T47D (cell line): ENCODE measurements at regions not wholly inside any gene's neighbourhood (a gene's known extent, or its start where the extent isn't known, plus 50 kb on each side); places are given as distances from the start of the nearest gene placed in this dataset.
A peak's percentile ranks its signal among the peaks of the same experiment; 100 is the strongest.

ENCODE experiments used
- DNase-seq, 2 experiments: peaks; one replicate each; pipeline versions ENCODE4 v3.0.0 to v3.0.0-alpha.2; 2011 to 2012; ENCODE audit warnings: low read depth in 1 of 2, low spot score in 1 of 2
- JUND ChIP-seq: IDR thresholded peaks from 2 replicates; pipeline ENCODE4 v1.6.1; 2012; ENCODE audit warnings: low read depth
- in situ Hi-C: cut with HindIII; loops from 2 replicates; pipeline ENCODE4 v1.10.0; 2016; ENCODE audit warnings: low sequenced_read_pairs, low pct_unique_long_range_greater_than_20kb

DNA sequence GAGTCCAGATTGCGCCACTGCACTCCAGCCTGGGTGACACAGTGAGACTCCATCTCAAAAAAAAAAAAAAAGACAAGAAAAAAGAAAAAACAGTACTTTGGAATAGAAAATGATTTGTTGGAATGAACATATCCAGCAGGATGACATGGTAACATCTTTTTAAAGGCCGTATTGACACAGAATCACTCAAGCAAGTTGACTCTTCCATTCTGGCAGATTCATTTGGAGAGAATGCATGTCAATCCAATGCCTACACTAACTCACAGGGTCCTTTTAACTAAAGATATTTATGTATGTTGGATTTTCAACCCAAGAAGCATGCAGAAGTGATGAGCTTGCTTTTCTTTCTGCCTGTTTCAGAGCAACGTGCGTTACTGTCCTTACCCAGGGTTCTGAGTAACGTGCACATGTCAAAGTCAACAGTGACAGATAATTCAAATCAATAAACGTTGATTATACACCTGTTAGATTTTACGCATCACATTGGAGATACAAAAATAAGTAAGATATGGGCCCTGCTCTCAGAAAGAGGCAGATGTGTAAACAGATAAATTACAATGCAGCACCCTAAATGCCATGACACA lies 77.1 kb upstream of the FNDC3B start:
- in situ Hi-C loops, result no loop called here
- no peak for TF ChIP-seq JUND
- DNase-seq, result no peak

DNA sequence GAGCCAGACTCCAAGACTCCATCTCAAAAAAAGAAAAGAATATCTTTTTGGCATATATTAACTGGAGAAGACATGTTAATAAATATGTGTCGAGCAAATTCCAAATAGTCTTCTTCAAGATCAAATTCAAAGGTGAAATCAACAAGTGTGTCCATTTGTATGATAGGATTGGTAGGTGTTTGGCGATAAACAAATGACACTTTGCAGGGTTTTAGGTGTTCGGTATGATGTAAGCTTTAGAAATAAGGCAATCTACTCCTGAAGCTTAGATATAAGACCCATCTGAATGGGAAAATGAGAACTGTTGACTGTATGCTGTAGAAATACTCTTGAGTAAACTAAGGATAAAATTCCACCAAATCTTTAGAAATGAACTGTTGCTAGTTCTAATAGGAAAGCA lies 75.8 kb upstream of the FNDC3B start:
- DNase-seq, result no peak
- TF ChIP-seq JUND, result no peak
- in situ Hi-C loops, result no loop called here

- DNase-seq, result no peak
- no peak for TF ChIP-seq JUND
- in situ Hi-C loops, result no loop called here
Measured at GRCh38 chr3:171965067-171965712, 74.2 kb upstream of the FNDC3B start.

- no peak for TF ChIP-seq JUND
- peak in 1 of 2 experiments; percentile 34 for DNase-seq
- in situ Hi-C loops, result no loop called here
Measured at GRCh38 chr3:171966533-171967136, 72.7 kb upstream of the FNDC3B start.

GRCh38 chr3:171967137-171967783 lies 72.1 kb upstream of the FNDC3B start:
- no peak for TF ChIP-seq JUND
- in situ Hi-C loops, result no loop called here
- DNase-seq, result peak; percentile 38 to 67

DNA sequence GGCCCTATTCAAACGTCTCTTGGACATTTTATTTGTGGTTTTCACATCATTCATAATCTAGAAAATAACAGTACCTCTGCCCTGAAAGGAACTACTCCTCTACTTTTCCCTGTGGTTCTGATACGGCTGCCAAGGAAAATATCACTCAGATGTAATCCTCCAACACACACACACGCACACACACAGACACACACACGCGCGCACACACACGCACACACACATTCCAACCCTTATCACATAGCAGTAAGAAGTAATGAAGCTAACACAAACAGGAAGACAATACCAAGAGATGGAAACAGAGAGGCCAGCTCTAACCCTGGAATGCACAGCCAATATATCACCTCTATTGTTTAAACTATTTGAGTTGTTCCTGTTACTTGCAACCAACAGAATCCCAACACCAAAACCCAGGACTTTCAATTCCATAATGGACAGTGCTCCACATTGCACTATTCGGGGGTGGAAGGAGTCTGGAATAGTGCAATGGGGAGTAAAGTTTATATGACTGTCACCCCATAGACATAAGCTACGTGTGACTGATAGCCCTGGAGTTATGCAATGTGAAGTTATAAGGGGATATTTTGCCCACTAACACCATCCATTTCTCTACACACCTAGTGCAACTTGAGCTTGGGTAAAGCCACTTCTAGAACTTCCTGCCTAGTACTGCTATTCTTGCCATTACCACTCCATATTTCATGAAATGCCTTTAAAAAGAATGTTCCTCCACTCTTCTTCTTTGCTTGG lies 71.3 kb upstream of the FNDC3B start:
- DNase-seq, result no peak
- in situ Hi-C loops, result no loop called here
- TF ChIP-seq JUND, result no peak

DNA sequence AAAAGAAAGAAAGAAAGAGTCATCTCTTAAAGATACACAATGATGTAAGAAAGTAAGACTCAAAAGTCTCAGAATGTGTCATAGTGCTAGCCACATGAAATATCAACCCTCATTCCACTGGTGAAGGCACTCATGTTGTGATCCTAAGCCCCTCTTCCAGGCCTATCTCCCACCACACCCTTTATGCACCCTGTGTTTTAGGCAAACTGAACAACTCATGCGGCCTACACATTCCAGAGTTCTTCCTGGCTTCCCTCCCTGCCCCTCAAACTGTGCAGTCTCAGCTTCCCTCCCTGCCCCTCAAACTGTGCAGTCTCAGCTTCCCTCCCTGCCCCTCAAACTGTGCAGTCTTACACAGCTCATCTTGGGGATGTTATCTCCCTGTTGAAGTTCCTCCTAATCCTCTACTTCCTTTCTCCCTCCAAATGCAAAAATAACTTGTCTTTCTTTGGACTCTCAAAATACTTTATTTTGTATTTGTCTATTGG lies 69.0 kb upstream of the FNDC3B start:
- TF ChIP-seq JUND, result no peak
- no peak for DNase-seq
- in situ Hi-C loops, result no loop called here

DNA sequence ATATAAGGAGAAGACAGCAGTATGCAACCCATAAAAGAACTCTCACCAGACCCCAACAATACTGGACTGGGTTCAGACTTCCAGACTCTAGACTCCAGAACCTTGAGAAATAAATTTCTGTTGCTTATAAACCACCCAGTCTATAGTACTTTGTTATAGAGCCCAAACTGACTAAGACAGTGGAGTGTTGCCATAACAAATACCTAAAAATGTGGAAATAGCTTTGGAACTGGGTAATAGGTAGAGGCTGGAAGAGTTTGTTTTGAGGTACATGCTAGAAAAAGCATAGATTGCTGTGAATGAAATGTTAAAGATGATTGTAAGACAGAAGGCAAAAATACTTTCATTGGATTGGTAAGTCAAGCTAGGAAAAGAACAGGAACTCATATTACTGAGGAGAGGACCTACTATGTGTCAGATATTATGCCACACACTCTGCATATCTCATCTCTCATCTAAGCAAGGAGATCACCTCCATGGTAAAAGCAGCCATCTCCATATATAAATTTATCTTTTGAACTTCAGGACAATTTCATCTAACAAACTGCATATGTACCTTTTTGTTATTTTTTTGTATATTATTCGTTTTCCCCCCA lies 67.4 kb upstream of the FNDC3B start:
- no peak for DNase-seq
- in situ Hi-C loops, result no loop called here
- no peak for TF ChIP-seq JUND

DNA sequence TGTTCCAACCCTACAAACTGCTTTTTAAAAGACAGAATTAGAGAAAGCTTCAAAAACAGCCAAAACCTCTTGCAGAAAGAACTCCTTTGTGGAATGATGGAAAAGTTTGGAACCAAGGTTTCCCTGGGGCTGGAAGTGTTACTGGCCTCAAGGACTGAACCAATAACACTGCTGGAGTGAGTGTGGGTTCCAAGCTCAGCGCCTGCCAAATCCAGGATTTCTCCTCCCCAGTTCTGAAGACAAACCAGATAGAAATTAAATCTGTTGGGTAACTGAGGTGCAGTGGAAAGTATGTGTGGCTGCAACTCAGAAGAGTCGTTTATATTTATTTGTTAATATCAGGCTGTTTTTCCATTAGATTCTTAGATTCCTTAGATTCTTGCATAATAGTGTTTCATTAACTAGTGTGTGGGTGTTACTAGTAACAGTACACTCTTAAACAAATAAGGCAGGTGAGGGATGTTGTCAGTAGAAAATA lies 66.5 kb upstream of the FNDC3B start:
- DNase-seq, result no peak
- TF ChIP-seq JUND, result no peak
- in situ Hi-C loops, result no loop called here

DNA sequence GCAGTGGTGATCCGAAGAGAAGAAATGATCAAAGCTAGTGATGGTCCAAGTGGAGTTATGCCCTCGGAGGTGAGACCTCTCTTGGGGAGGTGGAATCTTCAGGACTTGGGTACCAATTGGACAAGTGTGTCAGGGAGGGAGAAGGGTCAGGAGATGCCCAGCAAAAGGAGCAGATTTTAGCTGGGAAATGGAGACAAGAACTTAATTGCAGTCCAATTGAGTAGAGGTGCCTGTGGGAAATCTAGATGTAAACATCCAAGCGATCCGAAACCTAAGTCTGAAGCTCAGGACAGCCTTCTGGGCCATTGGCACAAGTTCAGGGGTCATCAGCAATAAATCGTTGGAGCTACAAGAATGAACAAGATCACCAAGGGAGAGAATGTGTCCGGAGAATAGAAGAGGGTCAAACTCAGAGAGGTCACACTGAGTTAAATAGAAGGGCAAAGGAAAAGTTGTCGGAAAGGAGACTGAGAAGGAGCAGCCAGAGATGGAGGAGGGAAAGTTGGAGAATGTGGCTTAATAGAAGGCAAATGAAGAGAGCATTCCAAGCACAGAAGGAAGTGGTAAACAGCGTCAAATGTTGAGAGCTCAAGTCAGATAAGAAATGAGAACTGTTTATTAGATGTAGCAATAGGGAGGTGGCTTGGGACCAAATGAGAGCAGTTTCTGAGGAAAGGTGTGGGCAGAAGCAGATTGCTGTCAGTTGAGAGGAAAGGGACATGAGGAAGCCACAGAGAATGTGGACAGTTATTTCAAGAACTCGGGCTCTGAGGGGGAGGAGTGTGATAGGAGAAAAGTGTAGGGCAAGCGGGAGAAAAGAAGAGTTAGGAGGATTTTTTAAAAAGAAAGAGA lies 64.2 kb upstream of the FNDC3B start:
- DNase-seq, result no peak
- in situ Hi-C loops, result no loop called here
- TF ChIP-seq JUND, result no peak

DNA sequence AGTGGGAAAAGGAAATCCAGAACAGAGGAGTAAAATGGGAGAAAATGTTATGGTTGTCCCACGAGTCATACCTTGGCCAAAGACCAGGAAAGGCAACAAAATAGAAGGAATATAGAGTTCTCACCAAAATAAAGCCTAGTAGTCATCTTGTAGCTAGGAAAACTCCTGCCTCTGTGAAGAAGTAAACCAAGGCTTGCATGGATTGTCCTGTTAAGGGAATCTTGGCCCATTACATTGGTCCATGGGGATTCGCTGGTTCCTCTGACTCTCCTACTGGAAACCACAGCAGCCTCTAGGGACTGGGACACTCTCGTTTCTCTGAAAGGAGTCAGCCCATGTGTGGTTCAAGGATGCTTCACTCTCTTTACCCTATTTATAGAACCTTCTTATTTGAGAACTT lies 62.9 kb upstream of the FNDC3B start:
- in situ Hi-C loops, result no loop called here
- TF ChIP-seq JUND, result no peak
- no peak for DNase-seq

DNA sequence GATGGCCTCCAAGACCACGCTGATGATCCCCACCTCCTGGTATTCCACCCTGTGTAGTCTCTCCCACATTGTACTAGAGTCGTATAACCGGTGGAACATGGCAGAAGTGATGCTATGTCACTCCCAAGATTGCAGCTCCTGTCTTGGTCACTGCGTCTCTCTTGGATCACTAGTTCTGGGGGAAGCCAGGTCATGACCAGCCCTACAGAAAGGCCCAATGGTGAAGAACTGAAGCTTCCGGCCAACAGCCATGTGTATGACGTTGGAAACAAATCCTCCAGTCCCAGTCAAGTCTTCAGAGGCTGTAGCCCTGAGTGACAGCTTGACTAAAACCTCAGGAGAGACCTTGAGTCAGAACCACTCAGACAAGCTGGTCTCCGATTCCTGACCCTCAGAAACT lies 61.9 kb upstream of the FNDC3B start:
- TF ChIP-seq JUND, result no peak
- no peak for DNase-seq
- in situ Hi-C loops, result no loop called here
